NOMO-1 (cell line): ENCODE measurements at regions not wholly inside any gene's neighbourhood (a gene's known extent, or its start where the extent isn't known, plus 50 kb on each side); places are given as distances from the start of the nearest gene placed in this dataset.
"Not testable (repeated sequence)": the region's sequence is repeated elsewhere in the genome, so short reads cannot be mapped to it uniquely, and the experiment has no call there.

Source experiments
- DNase-seq, 2 experiments: peaks; one replicate each; lab custom pipeline; 2025; ENCODE audit not compliant: unreplicated experiment in 2 of 2; lab: John Stamatoyannopoulos, UW

DNA sequence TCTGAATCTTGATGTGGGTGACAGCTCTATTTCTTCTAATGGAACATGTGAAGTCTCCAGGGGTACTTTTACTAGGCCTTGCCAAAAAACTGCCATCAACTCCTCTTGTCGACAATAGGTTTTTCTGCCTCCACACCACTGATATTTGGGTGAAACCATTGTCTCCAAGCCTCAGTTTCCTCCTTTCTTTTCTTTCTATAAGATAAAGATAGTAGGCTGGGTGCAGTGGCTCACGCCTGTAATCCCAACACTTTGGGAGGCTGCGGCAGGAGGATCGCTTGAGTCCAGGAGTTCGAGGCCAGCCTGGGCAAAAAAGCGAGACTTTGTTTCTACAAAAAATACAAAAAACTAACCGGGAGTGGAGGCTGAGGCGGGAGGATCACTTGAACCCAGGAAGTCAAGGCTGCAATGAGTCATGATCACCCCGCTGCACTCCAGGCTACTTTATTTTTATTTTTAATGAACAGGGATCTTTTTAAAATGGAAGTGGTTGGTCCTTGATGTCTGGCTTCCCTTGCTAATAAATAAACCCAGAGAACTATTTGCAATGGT, 159.9 kb upstream of the TNFAIP3 start:
- no peak for DNase-seq

DNA sequence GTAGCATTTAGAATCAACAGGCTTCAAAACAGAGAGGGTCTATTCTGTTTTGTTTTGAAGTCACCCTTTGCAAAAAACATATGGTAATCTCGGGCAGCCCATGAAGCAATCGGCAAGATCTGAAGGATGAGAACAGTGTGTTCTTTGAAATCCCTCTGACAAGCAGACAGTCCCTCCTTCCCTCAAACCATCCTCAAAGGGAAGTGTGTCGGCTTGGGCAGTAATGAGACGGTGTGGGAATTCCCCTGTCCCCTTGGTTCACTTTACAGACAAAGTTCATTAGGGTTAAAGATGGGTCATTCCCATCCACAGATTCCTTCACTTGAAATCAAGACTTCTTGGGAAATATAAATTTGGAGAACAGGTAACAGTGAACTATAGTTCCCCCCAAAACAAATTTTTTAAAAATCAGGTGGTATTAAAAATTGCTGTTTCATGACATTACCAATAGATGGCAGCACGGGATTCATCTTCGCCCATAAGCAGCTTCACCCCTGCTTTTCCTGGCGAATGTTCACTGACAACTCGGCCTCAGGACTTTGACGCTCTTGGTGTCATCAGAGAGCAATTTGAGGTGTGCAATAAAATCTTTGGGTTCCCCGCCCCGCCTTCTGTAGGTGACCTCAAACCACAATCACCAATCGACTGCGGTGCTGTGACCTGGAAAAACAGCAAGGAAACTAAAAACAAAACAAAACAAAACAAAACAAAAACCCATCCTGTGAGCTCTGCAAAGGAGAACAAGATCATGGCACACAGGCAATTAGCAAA, 159.3 kb upstream of the TNFAIP3 start:
- DNase-seq, result peak; percentile 57 to 77

DNA sequence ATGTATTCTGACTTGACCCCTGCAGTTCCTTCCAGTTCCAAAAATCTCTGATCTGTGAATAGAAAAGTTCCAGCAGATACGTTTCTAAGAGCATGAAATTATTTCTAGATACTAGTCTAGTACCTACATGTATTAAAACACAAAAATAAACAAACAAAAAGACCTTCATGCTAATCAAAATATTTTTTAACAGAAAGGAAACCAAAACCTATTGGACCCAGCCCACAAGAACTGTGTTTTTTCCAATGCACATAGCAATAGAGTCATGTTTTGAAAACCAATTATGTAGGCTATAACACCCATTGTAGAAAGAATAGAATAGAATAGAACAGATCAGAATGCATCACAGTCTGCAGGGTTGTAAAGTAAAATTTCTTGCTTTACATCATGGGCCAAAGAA, 158.6 kb upstream of the TNFAIP3 start:
- no peak for DNase-seq

DNA sequence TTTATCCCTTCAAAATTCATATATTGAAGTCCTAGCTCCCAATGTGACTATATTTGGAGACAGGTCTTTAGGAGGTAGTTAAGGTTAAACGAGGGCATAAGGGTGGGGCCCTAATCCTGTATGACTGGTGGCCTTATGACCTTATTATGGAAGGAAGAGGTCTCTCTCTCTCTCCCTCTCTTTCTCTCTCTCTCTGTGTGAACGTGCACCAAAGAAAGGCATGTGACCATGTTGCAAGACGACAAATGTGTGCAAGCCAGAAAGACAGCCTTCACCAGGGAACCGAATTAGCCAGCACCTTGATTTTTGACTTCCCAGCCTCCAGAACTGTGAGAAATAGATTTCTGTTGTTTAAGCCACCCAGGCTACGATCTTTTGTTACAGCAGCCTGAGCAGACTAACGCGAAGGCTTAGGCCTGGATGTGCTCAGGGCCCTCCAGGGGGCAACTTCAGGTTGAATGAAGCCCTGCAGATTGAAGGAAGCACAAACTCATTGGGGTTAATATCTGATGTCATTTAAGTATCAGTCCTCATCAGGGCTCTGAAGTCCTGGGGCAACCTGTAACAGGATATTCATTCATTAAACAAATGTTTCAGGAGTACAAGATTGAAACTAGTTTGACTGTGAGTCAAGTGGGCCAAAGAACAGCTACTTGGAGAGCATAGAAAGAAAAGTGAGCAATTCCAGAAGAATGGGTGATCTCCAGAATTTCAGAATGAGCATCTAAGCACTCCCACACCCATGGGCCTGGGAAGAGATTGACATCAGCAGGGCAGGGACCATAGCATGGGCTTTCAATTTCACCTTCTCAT, 157.4 kb upstream of the TNFAIP3 start:
- no peak for DNase-seq

DNA sequence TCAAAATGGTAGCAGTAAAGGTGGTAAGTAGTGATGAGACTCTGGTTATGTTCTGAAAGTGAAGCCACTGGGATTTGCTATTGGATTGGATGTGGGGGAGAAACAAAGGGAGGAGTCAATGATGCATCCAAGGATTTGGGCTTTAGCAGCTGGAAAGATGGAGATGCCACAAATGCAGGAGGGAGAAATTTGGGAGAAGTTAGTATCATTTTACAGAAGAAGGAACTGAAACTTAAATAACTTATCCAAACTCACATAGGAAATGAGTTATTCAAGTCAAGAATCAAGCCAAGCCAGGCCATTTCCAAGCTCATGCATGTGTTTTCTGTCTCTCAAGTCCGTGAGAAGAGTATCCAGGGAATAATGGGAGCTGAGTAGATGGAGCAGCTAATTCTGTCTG, 155.1 kb upstream of the TNFAIP3 start:
- peak in 1 of 2 experiments; percentile 39 for DNase-seq

DNA sequence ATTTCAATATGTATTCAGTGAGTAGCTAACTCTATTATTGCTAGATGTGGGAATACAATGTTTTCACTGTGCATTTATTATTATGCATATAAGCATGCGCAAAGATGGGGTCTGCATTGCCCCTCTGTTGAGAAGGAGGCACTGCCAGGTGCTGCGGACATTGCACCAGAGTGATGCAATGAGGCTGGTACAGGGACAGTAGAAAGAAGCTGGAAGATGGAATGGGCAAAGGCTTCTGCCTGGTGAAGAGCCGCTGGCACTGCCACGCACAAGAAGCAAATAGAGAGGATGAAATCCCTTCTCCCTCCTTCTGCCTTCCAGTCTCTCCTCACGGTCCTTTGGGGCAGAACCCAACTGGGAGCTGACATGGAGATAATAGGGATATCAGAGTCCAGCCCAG, 154.5 kb upstream of the TNFAIP3 start:
- DNase-seq, result no peak

GRCh38 chr6:137715589-137716045, 151.4 kb upstream of the TNFAIP3 start:
- no peak for DNase-seq

DNA sequence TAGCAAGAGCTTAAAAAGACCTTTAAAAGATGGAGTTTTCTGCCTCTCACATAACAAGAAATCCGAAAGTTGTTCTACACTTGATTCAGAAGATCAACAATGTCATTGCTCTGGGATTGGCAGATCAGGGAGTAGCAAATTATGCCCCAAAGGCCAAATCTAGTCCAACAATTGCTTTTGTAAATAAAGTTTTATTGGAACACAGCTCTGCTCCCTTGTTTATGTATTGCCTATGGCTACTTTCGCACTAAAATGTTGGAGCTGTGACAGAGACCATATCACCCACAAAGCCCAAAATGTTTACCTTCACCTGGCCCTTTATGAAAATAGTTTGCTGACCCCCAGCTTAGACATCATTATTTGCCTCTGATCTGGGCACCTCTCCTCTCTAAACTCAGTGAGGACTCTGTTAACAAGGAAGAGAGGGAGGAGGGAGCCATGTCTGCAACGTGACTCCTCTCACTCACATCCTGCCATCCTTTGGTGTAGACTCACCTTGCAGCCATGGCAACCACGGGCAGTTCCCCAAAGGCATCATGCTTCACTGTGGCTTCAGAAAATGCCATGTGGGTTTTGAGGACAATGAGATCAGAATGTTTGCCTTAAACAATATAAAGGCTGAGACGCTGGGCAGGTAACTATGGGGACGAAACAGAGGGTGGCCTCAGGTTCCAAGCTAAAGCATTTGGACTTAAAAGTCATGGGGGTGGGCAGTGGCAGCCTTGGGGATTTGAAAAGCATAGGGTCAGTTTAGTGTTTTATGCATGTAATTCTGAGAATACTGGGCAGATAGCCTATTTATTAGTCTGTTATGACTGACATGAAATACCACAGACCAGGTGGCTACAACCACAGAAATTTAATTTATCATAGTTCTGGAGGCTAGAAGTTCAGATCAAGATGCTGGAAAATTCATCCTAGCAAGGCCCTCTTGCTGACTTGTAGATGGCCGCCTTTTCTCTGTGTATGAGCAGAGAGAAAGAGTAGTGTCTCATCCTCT, 149.7 kb upstream of the TNFAIP3 start:
- no peak for DNase-seq

DNA sequence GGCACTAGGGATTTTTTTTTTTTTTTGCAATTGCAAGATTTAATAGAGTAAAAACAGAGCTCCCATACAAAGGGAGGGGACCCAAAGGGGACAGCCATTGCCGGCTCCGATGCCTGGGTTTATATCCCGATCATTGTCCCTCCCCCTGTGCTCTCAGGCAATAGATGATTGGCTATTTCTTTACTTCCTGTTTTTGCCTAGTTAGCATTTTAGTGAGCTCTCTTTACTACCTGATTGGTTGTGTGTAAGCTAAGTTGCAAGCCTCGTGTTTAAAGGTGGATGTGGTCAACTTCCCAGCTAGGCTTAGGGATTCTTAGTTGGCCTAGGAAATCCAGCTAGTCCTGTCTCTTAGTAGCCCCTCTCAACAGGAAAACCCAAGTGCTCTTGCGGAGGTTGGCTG, 148.2 kb upstream of the TNFAIP3 start:
- not testable (repeated sequence) for DNase-seq

GRCh38 chr6:137722749-137723272, 144.2 kb upstream of the TNFAIP3 start:
- peak; percentile 29 to 72 for DNase-seq

DNA sequence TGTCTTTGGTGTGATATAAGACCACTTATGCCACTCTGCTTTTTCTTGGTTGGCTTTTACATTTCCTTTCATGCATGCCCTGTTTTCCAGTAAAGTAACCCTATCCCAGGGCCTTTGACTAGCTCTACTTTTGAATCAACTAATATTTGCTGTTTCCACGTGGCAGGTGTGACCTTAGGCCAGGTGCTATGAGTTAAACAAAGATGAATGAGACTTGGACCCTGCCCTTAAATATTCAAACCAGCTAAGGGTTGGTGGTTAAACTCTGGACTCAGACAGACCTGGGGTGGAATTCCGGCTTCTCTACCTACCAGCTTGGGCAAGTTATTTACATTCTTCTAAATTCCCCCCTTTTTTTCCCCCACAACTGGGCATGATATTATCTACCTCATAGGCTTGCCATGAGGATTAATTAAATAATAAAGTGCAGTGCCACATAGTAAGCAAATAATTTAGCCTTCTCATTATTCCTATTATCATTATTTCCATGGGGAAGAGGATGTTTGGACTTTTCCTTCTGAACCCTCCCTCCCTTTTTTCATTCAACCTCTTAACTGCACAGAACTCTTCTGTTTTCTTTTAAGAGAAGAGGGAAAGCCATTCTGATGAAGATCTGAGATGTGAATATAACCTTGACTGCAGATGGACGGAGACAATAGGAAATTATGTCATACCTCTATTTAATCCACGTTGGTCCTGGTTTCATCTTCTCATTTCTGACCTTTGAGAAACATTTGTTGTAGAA, 143.6 kb upstream of the TNFAIP3 start:
- no peak for DNase-seq

DNA sequence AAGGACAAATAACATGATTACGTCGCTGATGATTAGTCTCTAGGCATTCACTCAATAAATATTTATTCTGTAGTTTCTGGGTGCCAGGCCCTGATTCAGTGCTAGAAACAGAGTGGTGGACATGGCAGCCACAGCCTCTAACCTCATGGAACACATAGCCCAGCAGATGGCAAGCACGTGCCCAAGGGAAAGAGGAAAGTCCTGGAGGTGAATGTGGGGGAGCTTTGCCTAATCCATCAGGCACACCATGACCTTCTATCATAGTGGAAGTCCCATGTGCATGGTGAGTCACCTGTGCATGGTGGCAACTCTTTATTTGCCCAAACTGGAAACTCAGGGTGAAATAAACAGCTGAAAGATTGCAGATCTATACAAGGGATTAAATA, 143.0 kb upstream of the TNFAIP3 start:
- no peak for DNase-seq

- no peak for DNase-seq
Measured at GRCh38 chr6:137724495-137725211, 142.4 kb upstream of the TNFAIP3 start.

- no peak for DNase-seq
Measured at GRCh38 chr6:137725949-137726348, 141.1 kb upstream of the TNFAIP3 start.

- DNase-seq, result no peak
Measured at GRCh38 chr6:137726582-137726981, 140.5 kb upstream of the TNFAIP3 start.

- DNase-seq, result no peak
Measured at GRCh38 chr6:137727216-137727765, 139.8 kb upstream of the TNFAIP3 start.

DNA sequence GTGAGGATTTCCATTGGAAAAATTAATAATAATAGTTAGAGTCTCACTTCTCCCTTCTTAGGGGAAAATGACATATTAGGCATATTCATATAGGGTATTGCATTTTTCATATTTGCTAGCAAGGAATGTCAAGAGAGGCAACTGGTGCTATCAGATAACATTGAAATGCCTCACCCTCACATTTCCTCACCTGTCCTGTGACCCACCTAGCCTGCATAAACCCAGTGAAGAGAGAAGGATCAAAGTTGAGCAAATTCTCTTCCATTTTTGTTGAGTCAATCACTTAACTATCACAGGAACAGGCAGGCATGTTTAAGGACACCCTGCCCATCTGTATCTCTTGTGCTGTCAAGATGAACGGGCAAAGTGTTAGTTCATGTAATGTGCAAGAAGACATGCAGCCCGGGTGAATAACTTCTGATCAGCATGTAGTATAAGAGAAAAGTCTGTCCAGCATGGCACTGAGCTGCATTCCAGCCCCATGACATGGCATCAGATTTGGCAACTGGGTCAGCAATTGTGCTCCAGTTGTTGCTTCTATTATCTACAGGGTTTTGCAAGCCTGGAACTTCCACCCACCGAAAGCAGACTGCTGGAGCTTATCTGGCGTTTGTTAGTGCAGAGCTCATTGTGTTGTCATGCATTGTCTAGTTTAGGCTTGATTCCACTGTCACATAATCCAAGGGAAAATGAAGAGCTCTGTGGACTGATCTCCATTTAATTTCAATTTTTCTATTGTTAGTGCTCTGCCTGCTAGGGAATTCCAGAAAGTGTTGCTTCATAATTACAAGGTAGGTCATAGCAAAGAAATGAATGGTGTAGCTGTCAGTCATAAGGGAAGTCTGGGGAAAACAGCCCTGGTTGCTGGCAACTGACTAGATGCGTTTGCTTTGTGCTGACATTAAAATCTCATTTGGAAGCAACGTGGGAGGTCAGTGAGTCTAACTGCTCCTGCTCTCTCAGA, 138.4 kb upstream of the TNFAIP3 start:
- DNase-seq, result no peak
